ENCODE measurements at regions not wholly inside any gene's neighbourhood (a gene's known extent, or its start where the extent isn't known, plus 50 kb on each side); places are given as distances from the start of the nearest gene placed in this dataset.

GRCh38 chr9:106305428-106306133, 557.4 kb upstream of the ZNF462 start:
- ChIA-PET CTCF (ENCODE audit: partially characterized antibody) (interaction anchor here (0.8 to 1.2 kb wide), 2 partner anchors 21 to 1035 kb away, joined by 4 to 6 read pairs; no protein-coding TSS in a partner anchor), POLR2A (ENCODE audit: partially characterized antibody) (interaction anchor here (1.1 kb wide), 1 partner anchor 26 kb away, joined by 3 read pairs; no protein-coding TSS in a partner anchor)
- Histone ChIP-seq H4K91ac (replicated peaks; ENCODE audit: insufficient read length, low read length) (no peak overlapping the region), H4K8ac (ENCODE audit: extremely low read depth, insufficient read depth, low read length) (no peak overlapping the region), H3K9ac (replicated peaks in 1 of 4; ENCODE audit: extremely low read depth in 1 of 4, low read depth in 3 of 4, low read length in 3 of 4) (no peak overlapping the region), H3K4me3 (ENCODE audit: extremely low read depth in 1 of 4, insufficient read depth in 2 of 4, low read depth in 3 of 4, low read length in 4 of 4) (no peak overlapping the region), H4K5ac (ENCODE audit: insufficient read length, low read depth, low read length) (no peak overlapping the region), H3K36me3 (ENCODE audit: control insufficient read depth in 2 of 4, insufficient read depth in 4 of 4, low read length in 3 of 4) (no peaks in the 10 kb centered on the region), H3K4ac (replicated peaks; ENCODE audit: insufficient read length, low read depth, low read length) (no peak overlapping the region), H3K79me2 (ENCODE audit: control insufficient read depth in 1 of 2, insufficient read depth in 2 of 2, low read length in 2 of 2) (no peaks in the 10 kb centered on the region), H2BK20ac (ENCODE audit: low read length) (no peak overlapping the region), H2BK120ac (replicated peaks; ENCODE audit: low read depth, low read length) (no peak overlapping the region), H4K20me1 (replicated peaks in 1 of 2; ENCODE audit: control insufficient read depth in 1 of 2, insufficient read depth in 2 of 2, low read length in 2 of 2) (no peaks in the 10 kb centered on the region), H3K79me1 (ENCODE audit: low read depth, low read length) (no peaks in the 10 kb centered on the region), H2AK5ac (ENCODE audit: low read depth, low read length) (no peak overlapping the region), H3K23me2 (ENCODE audit: low read depth, low read length) (no peaks in the 10 kb centered on the region), H3K27ac (ENCODE audit: low read depth, low read length) (no peak overlapping the region), H3K18ac (ENCODE audit: extremely low read depth, low read length) (no peak overlapping the region), H3K4me1 (replicated peaks in 1 of 4; ENCODE audit: control insufficient read depth in 3 of 4, insufficient read depth in 4 of 4, low read length in 3 of 4) (peaks cover 0 to 6% (median 0%) of the 10 kb centered on the region in 4 experiments; a peak in 1 of 7 replicates), H2BK12ac (ENCODE audit: low read depth, low read length) (no peak overlapping the region), H2BK15ac (ENCODE audit: low read length) (no peak overlapping the region), H3K9me3 (ENCODE audit: insufficient read depth in 2 of 2, low read depth in 1 of 2, low read length in 1 of 2) (0 out of 4 replicates have a peak, but pooled peaks cover 0 to 5% of the 10 kb centered on the region in 2 experiments), H3K14ac (ENCODE audit: insufficient read length) (no peak overlapping the region), H3K27me3 (replicated peaks in 1 of 4; ENCODE audit: control insufficient read depth in 3 of 4, extremely low read depth in 1 of 4, insufficient read depth in 3 of 4, low read length in 3 of 4) (no peaks in the 10 kb centered on the region), H3K56ac (replicated peaks; ENCODE audit: insufficient read length, low read depth, low read length) (no peak overlapping the region), H2AFZ (ENCODE audit: low read length) (0 out of 2 replicates have a peak overlapping the region, but pooled peaks have one; percentile 9), H3K23ac (ENCODE audit: insufficient read length) (no peak overlapping the region), H3K4me2 (ENCODE audit: insufficient read depth in 1 of 2, low read depth in 2 of 2, low read length in 2 of 2) (no peak overlapping the region), H2BK5ac (ENCODE audit: low read depth, low read length) (no peak overlapping the region)
- 94% methylated on average over 1 of the region's 1 CpG; no CpG with 5 or more reads in 1 of the 2 experiments for WGBS, 2 experiments (ENCODE audit: extremely low coverage in 1 of 2, insufficient coverage in 1 of 2, insufficient read length in 1 of 2, insufficient replicate concordance in 2 of 2, low coverage in 1 of 2, low lambda C conversion rate in 2 of 2, missing lambda C conversion rate in 1 of 2)
- DNase-seq (ENCODE audit: low read depth in 1 of 2, low spot score in 2 of 2) (no peak), FAIRE-seq (no peak)

Measured in H1 (cell line).